A204.1 (cell line): ENCODE measurements at regions not wholly inside any gene's neighbourhood (a gene's known extent, or its start where the extent isn't known, plus 50 kb on each side); places are given as distances from the start of the nearest gene placed in this dataset.
"Not testable (repeated sequence)": the region's sequence is repeated elsewhere in the genome, so short reads cannot be mapped to it uniquely, and the experiment has no call there.

Source experiments
- FAIRE-seq: peaks from 2 replicates; lab custom pipeline; 2012; peaks lifted over from hg19 to GRCh38; lab: Jason Lieb, UNC

DNA sequence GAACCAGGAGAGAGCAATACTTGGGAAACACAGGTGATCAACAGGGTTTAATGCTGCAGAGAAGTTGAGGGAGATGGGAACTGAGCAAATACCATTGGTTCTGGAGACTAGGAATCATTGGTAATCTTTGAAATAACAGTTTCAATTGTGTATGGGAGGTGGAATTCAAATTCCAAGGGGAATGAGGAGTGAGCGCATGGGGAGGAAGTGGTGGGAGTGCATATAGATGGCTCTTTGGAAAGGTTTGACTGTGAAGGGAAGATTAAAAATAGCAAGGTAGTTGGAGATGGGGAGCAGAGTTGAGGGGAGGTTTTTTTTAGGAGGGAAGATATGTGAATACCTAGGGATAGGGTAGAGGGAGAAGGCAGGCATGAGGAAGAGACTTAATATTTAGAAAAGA is 51.1 kb upstream of the ROPN1 start:
- FAIRE-seq, result no peak

DNA sequence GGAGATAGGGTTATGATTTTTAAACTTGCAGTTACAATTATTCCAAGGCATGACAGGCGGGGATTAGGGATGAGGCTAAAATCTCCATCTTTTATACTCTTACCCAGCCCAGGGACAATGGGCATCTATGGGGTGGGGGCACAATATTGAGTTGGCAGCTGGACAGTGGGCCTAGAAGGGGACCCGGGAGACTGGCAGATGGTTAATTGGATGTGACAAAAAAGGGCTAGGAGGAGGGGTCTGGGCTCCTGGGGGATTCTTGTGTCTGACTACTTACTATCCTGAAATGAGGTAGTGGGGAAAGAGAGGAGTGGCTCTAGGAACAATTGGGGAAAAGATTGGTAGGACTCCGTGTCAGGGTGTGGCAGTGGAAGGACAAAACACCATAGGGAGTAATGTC is 53.0 kb upstream of the ROPN1 start:
- FAIRE-seq, result no peak

DNA sequence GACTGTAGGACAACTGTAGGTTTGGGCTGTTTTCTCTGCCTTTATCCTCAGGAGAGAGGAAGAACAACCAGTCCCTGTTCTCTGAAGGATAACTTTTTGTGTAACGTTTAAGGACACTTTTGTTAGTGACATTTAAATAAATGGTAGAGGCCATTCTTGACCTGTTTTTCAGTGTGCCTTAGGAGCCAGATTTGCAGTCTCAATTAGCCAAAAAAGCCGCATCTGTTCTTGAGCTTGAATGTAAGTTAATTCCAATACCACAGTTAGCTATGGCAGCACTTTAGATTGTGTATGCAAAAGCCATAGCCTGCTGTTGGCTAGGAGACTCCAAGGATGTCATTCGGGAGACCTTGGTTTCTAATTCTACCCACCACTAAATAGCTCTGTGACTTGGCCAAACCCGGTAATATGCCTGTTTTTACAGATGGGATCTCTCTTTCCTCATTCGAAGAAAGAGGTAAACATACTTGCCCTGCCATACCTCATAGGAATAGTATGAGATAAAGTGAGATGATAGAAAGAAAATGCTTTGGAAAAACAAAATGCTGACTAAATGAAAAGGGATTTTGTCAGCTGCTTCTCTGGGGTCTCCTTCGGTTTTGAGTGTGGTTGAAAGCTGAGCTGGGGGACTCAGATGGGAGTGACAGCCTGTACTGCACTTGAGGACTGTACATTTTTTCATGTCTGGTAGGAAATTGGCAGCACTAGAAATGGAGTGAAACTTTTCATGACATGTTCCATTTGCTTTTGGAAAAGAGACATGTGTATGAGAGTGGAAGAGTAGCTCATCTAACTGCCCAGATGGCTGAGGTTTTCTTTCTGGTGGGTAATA is 57.3 kb upstream of the ROPN1 start:
- no peak for FAIRE-seq

DNA sequence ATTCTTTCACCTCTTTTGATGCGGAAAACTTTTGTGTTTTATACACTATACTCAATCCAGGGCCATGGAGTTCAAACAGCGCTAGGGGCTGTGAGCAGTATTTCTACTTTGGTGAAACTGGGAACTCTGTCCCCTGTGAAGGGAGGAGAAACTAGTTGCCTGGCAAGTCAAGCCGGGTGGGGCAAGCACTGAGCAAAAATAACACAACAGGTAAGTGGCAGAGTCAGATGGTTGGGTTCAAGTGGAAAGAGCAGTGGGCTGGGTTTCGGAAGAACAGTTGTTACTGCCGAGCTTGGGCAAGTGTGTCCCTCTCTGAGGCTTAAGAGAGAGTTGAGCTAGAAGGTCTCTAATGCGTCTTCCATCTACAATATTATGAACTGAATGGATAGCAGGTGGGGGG is 59.7 kb upstream of the ROPN1 start:
- no peak for FAIRE-seq

DNA sequence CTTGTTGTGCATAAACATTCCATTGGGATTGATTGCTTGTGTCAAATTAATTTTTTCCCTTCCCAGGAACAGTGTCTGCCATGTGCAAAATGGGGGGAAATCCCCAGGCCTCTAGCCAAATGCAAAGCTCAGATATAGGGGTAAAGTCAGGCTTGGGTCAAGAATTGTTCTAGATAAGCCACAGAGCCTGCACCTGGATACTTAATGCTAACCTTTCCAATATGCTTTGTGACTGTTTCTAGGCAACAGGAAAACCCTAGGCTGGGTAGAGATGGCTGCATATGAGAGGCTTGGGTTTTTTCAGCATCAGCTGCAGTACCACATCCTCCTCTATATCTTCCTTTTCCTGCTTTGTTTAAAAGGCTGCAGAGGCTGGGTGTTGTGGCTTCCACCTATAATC is 61.9 kb upstream of the ROPN1 start:
- no peak for FAIRE-seq

DNA sequence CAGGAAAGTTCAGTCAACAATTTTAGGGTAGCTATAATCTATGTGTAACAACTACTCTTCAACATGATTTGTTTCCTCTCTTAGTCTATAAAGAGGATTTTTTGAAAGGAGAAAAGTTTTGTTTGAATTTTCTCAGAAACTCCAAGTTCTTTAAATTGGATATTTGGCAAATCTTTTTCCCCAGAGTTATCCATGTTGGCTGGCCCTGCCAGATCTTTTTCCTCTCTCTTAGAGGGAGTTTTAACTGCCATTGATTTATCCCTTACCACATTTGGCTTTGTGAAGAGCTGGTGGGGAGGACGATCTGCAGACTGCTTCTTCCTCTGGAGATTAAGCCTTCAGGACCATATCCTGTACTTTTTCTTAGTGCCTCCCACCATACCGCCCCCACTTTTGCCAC is 64.9 kb upstream of the ROPN1 start:
- no peak for FAIRE-seq

DNA sequence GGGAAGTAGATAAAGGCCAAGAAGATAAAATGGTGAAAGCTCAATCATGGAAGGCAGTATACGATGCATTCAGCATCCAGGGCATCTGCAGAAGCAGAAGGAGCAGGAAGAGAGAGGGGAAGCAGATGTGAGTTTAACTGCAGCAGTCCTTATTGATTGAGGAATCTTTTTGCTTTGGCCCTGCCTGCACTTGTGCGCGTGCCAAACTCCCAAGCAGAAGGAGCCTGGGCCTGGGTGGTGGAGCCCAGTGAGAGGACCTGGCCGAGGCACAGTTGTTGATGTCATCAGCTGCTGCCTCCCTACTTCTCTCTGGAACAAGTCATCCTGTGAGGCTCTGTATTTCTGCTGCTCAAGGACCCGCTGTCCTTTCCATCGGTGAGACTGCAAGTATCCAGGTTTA is 65.5 kb upstream of the ROPN1 start:
- no peak for FAIRE-seq

DNA sequence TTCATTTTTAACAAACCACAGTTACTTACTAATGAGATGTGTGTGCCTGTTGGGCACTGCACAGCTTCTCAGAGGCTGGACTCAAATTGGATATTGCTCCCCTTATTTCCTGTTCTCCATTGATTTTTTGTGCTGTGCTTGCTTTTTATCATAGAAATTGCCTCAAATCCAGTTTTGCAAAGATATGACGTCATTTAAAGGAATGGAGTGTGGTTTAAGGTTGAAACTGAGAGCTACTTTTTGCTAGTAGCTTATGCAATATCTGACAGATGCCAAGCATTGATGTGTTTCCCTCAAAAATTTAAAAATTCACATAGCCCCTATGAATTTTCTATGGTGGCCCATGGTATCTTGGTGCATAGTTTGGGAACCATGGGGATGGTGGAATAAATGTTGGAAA is 67.7 kb upstream of the ROPN1 start:
- no peak for FAIRE-seq

DNA sequence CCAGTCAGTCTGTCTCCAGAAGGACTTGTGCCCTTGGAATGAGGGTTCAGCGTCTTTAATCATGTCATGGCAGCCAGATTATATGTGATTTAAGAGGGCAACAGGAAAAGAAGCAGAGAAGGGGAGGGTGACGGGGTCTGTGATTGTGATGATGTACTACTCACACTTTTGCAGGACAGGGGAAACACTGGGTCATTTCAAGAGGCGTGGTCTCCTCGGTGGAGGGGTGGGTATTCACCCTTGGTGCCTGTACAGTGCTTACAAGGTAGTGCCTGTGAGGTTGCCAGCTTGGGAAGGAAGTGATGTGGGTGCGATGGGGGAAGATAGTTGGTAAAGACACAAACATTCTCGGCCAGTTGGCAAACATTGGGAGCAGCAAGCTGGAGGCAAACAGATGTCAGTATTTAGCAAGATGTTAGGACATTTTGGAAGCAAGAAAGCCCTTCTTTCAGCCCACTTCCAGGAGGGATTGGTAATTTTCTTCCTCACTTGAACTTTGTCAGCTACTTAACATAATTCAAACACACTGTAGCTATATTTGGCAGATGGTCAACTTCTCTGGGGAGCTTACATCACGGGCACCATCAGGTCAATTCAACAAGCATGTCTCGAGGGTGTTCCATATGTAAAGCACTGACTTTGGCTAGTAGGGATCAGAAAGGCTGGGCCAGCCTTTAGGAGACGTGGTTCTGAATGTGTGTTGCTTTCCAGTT is 71.4 kb upstream of the ROPN1 start:
- no peak for FAIRE-seq

DNA sequence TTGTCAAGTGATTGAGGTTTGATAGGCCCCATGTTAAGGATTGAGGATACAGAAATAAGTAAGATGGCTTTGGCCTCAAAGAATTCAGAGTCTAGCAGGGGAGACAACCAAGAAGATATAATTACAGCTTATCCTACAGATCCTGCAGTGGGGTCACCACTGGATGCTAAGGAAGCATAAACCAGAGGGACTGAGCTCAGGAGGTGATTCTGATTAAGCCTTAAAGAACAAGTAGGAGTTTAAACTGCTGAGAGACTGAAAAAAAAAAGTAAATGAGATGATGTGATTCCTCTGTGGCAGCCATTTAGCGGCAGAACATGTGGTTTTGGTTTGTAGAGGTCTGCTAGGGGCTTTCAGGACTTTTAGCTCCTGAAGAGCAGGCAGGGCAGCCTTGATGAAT is 72.1 kb upstream of the ROPN1 start:
- no peak for FAIRE-seq

DNA sequence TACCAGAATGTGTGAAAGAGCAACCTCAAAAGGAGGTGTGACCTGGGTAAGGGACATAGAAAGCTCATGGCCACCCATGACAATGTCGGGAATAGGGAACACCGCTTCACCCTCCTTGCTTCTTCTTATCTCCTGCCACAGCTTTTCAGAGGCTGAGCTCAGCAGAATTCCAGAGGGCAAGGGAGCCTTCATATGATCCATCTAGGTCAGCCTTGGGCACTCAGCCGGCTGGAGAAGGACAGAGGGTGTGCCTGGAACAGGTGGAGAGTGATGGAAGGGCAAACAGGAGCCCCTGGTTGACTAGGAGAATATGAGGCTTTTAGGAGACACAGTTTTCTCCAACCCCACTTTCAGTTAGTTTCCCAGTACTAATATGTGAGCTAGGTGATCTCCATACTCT is 74.6 kb upstream of the ROPN1 start:
- not testable (repeated sequence) for FAIRE-seq

DNA sequence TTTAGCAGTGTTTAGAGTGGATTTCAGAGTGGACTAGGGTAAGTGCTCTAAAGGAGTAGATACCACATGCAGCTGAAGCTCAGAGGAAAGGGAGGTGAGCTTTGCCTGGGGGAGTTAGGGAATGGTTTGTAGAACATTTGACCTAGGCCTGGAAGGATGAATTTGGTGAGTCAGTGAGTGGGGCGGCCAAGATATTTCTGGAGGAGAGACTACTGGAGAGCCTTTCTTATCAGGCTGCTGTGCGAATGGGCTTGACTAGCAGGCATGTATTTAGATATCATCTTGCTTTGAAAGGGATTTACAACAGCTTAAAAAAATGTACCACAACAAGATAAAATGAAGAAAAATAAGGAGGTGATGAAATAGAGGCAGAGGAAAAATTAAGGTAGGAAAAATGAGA is 77.8 kb upstream of the ROPN1 start:
- FAIRE-seq, result not testable (repeated sequence)

DNA sequence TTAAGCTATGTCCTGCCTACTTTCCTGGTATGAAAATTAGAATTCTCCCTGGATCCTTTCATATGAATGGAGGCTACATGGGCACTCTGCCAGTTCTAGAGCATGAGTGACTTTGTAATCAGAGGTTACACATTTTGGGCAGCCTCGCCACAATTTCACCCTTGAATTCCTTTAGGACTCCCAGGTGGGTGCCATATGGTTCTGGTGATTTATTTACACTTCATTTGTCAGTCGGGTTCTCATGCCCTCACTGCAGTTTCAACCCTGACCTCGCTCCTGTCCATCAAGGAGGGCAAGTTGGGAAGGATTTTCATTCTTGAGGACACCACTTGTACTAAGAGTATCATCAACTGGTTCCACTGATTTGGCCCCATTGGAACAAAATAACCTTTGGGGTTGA is 83.2 kb upstream of the ROPN1 start:
- not testable (repeated sequence) for FAIRE-seq

DNA sequence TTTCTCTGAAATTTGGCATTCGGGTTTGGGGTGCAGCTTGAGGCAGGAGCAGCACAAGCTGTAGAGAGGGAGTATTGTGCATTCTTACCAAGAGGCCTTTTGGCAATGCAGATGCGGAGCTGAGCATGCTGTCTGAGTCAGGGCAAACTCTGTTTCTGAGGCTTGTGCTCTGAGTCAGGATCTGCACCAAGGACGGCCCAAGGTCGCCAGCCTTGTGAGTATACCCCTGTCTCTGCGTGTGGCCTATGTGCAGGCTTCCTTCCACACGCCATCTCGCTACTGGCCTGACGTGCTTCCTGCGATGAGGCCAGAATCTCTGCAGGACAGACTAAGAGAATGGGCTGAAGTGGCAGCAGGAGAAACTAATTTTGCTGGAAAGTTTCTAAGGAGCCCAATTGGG is 83.8 kb upstream of the ROPN1 start:
- no peak for FAIRE-seq

DNA sequence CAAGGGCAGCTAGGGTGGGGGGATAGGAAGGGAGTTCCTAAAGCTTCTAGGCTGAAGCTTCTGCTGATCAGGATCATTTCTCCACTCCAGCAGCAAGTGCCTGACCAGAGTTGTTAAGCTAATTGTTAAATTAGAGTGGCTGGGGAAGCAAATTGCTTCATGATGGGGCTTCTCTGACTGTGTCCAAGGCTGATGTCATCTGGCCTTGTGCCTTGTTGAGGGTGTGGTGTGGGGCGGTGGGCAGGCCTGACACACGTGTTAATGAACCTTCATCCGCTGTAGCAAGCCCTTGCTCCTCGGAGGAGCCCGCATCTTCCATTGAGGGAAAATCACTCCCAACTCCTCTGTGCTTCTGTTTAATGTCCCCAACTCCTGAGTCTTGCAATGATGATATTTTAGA is 84.3 kb upstream of the ROPN1 start:
- FAIRE-seq, result no peak

DNA sequence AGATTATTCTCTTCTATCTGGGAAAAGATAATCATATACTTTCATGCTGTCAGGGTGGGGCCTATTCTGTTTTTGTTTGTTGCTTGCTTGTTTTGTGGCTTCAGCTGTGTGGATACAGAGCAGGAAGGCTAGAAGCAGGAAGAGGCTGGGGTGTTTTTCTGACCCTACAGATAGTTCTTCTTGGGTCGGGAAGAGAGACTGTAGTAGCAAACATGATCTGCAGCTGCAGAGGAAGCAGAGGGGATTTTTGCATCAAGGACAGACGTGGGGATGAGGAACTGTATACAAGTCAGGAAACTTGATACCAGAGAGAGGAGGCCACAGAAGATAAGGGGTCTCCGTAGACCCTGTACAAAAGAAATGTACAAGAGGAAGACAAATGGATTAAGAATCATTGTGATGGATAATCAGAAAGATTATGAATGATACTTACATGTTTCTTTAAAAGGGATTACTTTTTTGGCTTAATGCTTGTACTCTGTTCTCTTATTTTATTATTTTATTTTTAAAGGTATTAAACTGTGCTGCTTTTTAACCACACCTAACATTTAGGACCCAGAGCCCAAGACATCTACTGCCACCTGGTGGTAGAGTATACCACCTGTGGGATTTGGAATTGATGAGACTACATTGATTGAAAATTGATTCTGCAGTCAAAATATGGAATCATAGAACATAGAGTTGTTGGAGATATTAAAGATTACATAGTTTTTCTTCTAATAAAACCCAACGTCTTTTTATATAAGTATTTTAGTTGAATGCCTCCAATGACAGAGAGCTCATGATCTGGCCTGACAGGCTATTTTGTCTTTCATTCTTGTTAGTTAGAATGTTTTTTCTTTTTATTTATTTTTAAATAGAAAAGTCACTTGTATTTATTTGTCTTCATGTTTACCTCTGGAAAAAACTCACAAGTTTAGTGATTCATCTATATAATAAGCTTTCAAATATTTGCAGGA is 87.3 kb upstream of the ROPN1 start:
- peak; percentile 94 for FAIRE-seq

DNA sequence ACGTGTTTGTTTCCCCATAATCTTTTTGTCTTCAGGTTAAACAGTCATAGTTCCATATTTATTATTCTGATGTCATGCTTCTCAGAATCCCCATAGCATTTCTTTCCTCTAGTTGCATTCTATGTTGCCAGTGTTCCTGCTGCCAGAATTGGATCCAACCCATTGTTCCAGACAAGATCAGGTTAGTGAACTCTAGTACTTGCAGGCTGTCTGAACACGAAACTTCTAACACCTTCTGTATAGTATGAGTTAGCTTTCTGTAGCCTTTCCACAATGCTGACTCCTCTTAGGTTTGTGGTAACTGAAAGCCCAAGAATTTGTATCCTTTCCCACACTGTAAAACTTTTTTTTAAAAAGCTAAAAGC is 88.0 kb upstream of the ROPN1 start:
- no peak for FAIRE-seq

DNA sequence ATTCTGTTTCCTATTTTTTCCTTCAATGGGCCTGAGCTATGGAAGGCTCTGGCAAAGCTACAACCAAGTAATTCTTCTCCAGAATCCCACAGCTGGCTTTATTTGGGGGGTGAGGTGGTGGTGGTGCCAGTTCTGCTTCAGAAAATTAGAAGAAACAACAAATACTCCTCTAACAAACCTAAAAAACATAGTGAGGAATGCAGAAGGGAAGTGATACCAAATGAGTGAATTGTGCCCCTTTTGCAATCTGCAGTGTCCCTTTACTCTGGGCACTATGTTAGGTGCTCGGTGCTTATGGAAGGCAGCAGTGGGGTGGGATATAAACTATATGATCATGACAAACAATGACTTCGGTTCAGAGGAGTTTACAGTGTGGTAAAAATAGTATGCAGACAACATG is 90.4 kb upstream of the ROPN1 start:
- FAIRE-seq, result no peak

DNA sequence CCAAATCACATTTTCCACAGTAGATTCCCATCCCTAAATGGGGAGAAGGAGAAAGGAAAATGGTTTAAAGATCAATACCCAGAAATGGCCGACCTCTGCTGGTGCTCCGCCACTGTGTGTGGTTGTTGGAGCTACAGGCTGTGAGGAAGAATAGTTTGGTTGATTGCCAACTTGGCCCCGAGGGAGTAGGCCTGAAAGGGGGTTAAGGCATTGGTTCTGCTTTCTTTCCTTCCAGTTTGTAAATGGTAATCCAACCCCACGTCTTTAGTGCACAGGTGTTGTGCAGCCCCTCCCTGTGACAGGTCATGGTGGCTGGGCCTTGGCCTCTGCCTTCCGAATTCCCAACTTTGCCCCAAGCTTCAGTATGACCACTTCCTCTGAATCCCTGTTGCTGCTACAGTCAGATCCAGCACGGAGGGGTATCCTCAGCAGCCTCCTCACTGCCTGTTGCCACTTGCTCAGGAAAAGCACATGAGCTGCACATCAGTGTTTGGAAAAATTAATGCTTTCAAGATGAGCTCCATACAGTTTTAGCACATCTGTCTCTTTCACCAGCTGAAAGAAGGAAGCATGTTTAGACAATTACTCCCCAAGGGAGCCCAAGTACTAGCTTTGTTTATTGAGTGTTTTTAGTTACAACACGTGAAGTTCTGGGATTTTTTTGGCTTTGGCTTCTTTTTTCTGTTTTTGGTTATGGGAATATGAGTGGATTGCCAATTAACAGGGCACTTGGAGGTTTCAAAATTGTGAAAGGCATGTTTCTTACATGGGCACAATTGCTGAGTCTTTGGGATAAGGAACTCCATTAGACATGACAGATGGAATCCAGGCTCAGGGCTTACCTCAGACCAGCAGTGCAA is 92.3 kb upstream of the ROPN1 start:
- no peak for FAIRE-seq

DNA sequence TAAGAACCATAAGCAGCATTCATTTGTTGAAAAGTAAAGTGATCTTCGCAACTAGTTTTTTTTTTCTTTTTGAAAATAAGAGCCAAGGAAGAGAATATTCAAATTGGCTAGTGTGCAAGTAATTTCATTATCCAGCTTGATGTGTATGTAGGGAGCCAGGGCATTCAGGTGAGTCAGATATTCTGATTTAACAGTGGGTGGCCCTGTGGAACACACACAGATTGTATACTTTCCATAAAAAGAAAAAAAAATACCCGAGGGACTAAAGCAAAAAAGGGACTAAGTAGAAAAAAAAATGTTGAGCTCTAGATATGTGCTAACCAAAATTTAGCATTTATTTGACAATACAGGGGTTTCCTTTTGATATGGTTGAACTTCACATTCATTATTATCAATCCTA is 96.9 kb upstream of the ROPN1 start:
- no peak for FAIRE-seq

DNA sequence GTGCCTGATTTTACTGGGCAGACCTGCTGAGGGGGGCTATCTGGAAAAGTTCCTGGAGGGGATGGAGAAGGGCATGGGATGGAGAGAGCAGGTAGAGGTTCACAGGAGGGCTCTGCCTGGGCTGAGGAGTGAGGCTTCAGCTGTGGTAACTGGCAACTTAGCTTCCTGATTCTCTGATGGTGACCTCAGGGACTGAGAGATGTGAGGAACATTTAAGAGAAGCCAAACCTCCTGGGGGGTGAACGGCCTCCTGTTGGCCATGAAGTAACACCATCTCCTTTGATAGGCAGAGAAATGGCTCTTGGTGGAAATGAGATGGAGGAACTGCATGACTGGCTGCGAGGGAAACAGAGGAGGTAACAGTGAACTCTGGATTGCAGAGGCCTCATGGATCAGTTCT is 97.3 kb upstream of the ROPN1 start:
- FAIRE-seq, result no peak

DNA sequence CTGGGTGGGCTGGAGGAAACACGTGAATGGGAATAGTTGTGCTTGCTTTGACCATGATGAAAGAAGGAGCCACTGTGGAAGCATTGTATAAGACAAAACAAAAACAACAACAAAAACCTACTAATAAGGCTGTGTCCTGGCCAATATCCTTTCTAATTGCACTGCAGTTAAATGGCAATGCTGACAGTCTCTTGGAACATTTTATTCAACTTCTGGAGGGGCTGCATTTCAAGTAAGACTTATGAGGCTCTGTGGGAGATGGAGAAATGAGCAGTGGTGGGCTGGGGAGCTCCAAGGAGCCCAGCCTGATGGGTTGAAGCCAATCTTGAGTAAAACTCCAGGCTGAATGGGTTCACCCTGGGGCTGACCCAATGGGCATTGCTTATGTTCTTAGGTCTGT is 99.8 kb upstream of the ROPN1 start:
- FAIRE-seq, result no peak
